ENCODE measurements at regions not wholly inside any gene's neighbourhood (a gene's known extent, or its start where the extent isn't known, plus 50 kb on each side); places are given as distances from the start of the nearest gene placed in this dataset.
A peak's percentile ranks its signal among the peaks of the same experiment; 100 is the strongest.

GRCh38 chr16:82229800-82230619, 60.0 kb upstream of the MPHOSPH6 start:
- Histone ChIP-seq H3K9me3 (ENCODE audit: low read length) (no peaks in the 10 kb centered on the region), H3K27me3 (ENCODE audit: control insufficient read depth in 1 of 2, insufficient read depth in 2 of 2, low read length in 2 of 2) (no peaks in the 10 kb centered on the region), H3K4me2 (ENCODE audit: low read depth, low read length) (no peak overlapping the region), H2AFZ (ENCODE audit: low read length) (no peak overlapping the region), H3K9ac (ENCODE audit: insufficient read depth, low read depth, low read length) (no peak overlapping the region), H3K79me2 (ENCODE audit: insufficient read depth, low read length) (no peaks in the 10 kb centered on the region), H3K4me1 (ENCODE audit: insufficient read depth, low read length) (no peaks in the 10 kb centered on the region), H3K27ac (ENCODE audit: extremely low read length, insufficient read depth, low read length) (no peak overlapping the region), H3K4me3 (replicated peaks in 1 of 3; ENCODE audit: insufficient read depth in 1 of 3, low read depth in 2 of 3, low read length in 3 of 3) (no peak overlapping the region), H3K36me3 (replicated peaks in 1 of 2; ENCODE audit: control insufficient read depth in 1 of 2, insufficient read depth in 2 of 2, low read length in 2 of 2) (no peaks in the 10 kb centered on the region), H4K20me1 (ENCODE audit: insufficient read depth, low read length) (no peaks in the 10 kb centered on the region)
- CTCF ChIA-PET (ENCODE audit: low intra/inter-chr PET ratio, low total read pairs): interaction anchor here (0.8 to 3.3 kb wide), 6 partner anchors 9 to 340 kb away, joined by 3 to 51 read pairs (median 10); no protein-coding TSS in a partner anchor
- 33% methylated on average over 6 of the region's 6 CpGs for WGBS (ENCODE audit: low lambda C conversion rate)
- peak; percentile 94 for ATAC-seq
- in situ Hi-C loops (cut with HindIII; ENCODE audit: extremely low pct_ligation_motif_present, low pct_unique_long_range_greater_than_20kb): loop anchor here (5.0 to 10.0 kb wide), 2 partner anchors 198 to 285 kb away; no protein-coding TSS in a partner anchor
- intact Hi-C loops (cut with micrococcal nuclease; ENCODE audit: unreplicated experiment): loop anchor here (1.0 kb wide), 3 partner anchors 199 to 340 kb away; no protein-coding TSS in a partner anchor
- no TSS peak for BruUV-seq (replicated peaks)
- peak; percentile 90 for FAIRE-seq
- DNase-seq (ENCODE audit: low spot score): peak; percentile 75
- POLR2A ChIA-PET: interaction anchor here (0.8 to 1.0 kb wide), 4 partner anchors 60 to 198 kb away, joined by 3 to 4 read pairs (median 3); partner anchors contain the start of genes HSD17B2 and MPHOSPH6
- TF ChIP-seq CENPX (CRISPR knock-in tag; IDR thresholded peaks at IDR 0.05) (no peak), SOX5 (CRISPR knock-in tag; IDR thresholded peaks at IDR 0.05; ENCODE audit: borderline replicate concordance) (0 out of 2 replicates have a peak, but pooled peaks have one; percentile 20), PHF21A (CRISPR knock-in tag; IDR thresholded peaks at IDR 0.05) (no peak), SMC3 (IDR thresholded peaks at IDR 0.05; ENCODE audit: low read length) (peak; percentile 100), HOXA5 (CRISPR knock-in tag; IDR thresholded peaks at IDR 0.05) (0 out of 2 replicates have a peak, but pooled peaks have one; percentile 44), GATAD2A (CRISPR knock-in tag; IDR thresholded peaks at IDR 0.05) (peak; percentile 36; the same call in 1 of the 2 replicates), EP300 (IDR thresholded peaks at IDR 0.05; ENCODE audit: low read depth in 2 of 2, low read length in 2 of 2) (no peak), EP300 (CRISPR knock-in tag; IDR thresholded peaks at IDR 0.05; ENCODE audit: borderline replicate concordance) (no peak), U2AF2 (IDR thresholded peaks at IDR 0.05; ENCODE audit: low read depth, low read length) (no peak), HOXA3 (CRISPR knock-in tag; IDR thresholded peaks at IDR 0.05) (no peak), TFE3 (CRISPR knock-in tag; IDR thresholded peaks at IDR 0.05) (0 out of 2 replicates have a peak, but pooled peaks have one; percentile 32)
- TF ChIP-seq, protein P1, sequence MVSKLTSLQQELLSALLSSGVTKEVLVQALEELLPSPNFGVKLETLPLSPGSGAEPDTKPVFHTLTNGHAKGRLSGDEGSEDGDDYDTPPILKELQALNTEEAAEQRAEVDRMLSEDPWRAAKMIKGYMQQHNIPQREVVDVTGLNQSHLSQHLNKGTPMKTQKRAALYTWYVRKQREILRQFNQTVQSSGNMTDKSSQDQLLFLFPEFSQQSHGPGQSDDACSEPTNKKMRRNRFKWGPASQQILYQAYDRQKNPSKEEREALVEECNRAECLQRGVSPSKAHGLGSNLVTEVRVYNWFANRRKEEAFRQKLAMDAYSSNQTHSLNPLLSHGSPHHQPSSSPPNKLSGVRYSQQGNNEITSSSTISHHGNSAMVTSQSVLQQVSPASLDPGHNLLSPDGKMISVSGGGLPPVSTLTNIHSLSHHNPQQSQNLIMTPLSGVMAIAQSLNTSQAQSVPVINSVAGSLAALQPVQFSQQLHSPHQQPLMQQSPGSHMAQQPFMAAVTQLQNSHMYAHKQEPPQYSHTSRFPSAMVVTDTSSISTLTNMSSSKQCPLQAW (CRISPR knock-in tag; IDR thresholded peaks at IDR 0.05): 0 out of 2 replicates have a peak, but pooled peaks have one; percentile 37
- TF ChIP-seq, protein P2, sequence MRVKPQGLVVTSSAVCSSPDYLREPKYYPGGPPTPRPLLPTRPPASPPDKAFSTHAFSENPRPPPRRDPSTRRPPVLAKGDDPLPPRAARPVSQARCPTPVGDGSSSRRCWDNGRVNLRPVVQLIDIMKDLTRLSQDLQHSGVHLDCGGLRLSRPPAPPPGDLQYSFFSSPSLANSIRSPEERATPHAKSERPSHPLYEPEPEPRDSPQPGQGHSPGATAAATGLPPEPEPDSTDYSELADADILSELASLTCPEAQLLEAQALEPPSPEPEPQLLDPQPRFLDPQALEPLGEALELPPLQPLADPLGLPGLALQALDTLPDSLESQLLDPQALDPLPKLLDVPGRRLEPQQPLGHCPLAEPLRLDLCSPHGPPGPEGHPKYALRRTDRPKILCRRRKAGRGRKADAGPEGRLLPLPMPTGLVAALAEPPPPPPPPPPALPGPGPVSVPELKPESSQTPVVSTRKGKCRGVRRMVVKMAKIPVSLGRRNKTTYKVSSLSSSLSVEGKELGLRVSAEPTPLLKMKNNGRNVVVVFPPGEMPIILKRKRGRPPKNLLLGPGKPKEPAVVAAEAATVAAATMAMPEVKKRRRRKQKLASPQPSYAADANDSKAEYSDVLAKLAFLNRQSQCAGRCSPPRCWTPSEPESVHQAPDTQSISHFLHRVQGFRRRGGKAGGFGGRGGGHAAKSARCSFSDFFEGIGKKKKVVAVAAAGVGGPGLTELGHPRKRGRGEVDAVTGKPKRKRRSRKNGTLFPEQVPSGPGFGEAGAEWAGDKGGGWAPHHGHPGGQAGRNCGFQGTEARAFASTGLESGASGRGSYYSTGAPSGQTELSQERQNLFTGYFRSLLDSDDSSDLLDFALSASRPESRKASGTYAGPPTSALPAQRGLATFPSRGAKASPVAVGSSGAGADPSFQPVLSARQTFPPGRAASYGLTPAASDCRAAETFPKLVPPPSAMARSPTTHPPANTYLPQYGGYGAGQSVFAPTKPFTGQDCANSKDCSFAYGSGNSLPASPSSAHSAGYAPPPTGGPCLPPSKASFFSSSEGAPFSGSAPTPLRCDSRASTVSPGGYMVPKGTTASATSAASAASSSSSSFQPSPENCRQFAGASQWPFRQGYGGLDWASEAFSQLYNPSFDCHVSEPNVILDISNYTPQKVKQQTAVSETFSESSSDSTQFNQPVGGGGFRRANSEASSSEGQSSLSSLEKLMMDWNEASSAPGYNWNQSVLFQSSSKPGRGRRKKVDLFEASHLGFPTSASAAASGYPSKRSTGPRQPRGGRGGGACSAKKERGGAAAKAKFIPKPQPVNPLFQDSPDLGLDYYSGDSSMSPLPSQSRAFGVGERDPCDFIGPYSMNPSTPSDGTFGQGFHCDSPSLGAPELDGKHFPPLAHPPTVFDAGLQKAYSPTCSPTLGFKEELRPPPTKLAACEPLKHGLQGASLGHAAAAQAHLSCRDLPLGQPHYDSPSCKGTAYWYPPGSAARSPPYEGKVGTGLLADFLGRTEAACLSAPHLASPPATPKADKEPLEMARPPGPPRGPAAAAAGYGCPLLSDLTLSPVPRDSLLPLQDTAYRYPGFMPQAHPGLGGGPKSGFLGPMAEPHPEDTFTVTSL (CRISPR knock-in tag; IDR thresholded peaks at IDR 0.05; ENCODE audit: borderline replicate concordance): no peak
